T47D (cell line): ENCODE measurements at regions not wholly inside any gene's neighbourhood (a gene's known extent, or its start where the extent isn't known, plus 50 kb on each side); places are given as distances from the start of the nearest gene placed in this dataset.

Experiments
- DNase-seq, 2 experiments: peaks; one replicate each; pipeline versions ENCODE4 v3.0.0 to v3.0.0-alpha.2; 2011 to 2012; ENCODE audit warnings: low read depth in 1 of 2, low spot score in 1 of 2
- JUND ChIP-seq: IDR thresholded peaks from 2 replicates; pipeline ENCODE4 v1.6.1; 2012; ENCODE audit warnings: low read depth
- in situ Hi-C: cut with HindIII; loops from 2 replicates; pipeline ENCODE4 v1.10.0; 2016; ENCODE audit warnings: low sequenced_read_pairs, low pct_unique_long_range_greater_than_20kb

GRCh38 chr16:7113949-7114348, 218.7 kb upstream of the RBFOX1 start:
- in situ Hi-C loops: no loop called here
- TF ChIP-seq JUND: no peak
- no peak for DNase-seq

- in situ Hi-C loops: no loop called here
- no peak for DNase-seq
- TF ChIP-seq JUND: no peak
Measured at GRCh38 chr16:7113395-7113794, 219.2 kb upstream of the RBFOX1 start.

- no peak for TF ChIP-seq JUND
- no peak for DNase-seq
- in situ Hi-C loops: no loop called here
Measured at GRCh38 chr16:7111265-7111664, 221.4 kb upstream of the RBFOX1 start.

GRCh38 chr16:7107436-7107835, 225.2 kb upstream of the RBFOX1 start:
- no peak for TF ChIP-seq JUND
- in situ Hi-C loops: no loop called here
- no peak for DNase-seq

- TF ChIP-seq JUND: no peak
Measured at GRCh38 chr16:7103056-7103455, 229.6 kb upstream of the RBFOX1 start.

GRCh38 chr16:7101054-7101453, 231.6 kb upstream of the RBFOX1 start:
- no peak for DNase-seq
- in situ Hi-C loops: no loop called here

More at GRCh38 chr16:7103056-7103455, 229.6 kb upstream of the RBFOX1 start:
- in situ Hi-C loops: no loop called here
- no peak for DNase-seq

GRCh38 chr16:7097518-7097917, 235.1 kb upstream of the RBFOX1 start:
- no peak for DNase-seq
- in situ Hi-C loops: no loop called here

More at GRCh38 chr16:7101054-7101453, 231.6 kb upstream of the RBFOX1 start:
- no peak for TF ChIP-seq JUND

GRCh38 chr16:7093511-7093910, 239.1 kb upstream of the RBFOX1 start:
- in situ Hi-C loops: no loop called here
- no peak for DNase-seq
- no peak for TF ChIP-seq JUND

More at GRCh38 chr16:7097518-7097917, 235.1 kb upstream of the RBFOX1 start:
- TF ChIP-seq JUND: no peak

GRCh38 chr16:7090628-7091115, 242.0 kb upstream of the RBFOX1 start:
- no peak for TF ChIP-seq JUND
- in situ Hi-C loops: no loop called here
- DNase-seq: no peak

- no peak for DNase-seq
- in situ Hi-C loops: no loop called here
- TF ChIP-seq JUND: no peak
Measured at GRCh38 chr16:7089751-7090150, 242.9 kb upstream of the RBFOX1 start.

GRCh38 chr16:7088711-7089110, 243.9 kb upstream of the RBFOX1 start:
- no peak for TF ChIP-seq JUND
- in situ Hi-C loops: no loop called here
- DNase-seq: no peak

- DNase-seq: peak; percentile 4 to 12
- TF ChIP-seq JUND: no peak
- in situ Hi-C loops: no loop called here
Measured at GRCh38 chr16:7086822-7087616, 245.6 kb upstream of the RBFOX1 start.

GRCh38 chr16:7085776-7086175, 246.9 kb upstream of the RBFOX1 start:
- TF ChIP-seq JUND: no peak

More at GRCh38 chr16:7085776-7086175, 246.9 kb upstream of the RBFOX1 start:
- DNase-seq: no peak
- in situ Hi-C loops: no loop called here
